HG03469 (cell line): ENCODE measurements at regions not wholly inside any gene's neighbourhood (a gene's known extent, or its start where the extent isn't known, plus 50 kb on each side); places are given as distances from the start of the nearest gene placed in this dataset.
A peak's percentile ranks its signal among the peaks of the same experiment; 100 is the strongest.
"Not testable (repeated sequence)": the region's sequence is repeated elsewhere in the genome, so short reads cannot be mapped to it uniquely, and the experiment has no call there.

Experiments
- ATAC-seq: cut with Tn5 transposase; IDR thresholded peaks from one replicate; pipeline ENCODE4 v1.9.1; 2021; ENCODE audit warnings: mild to moderate bottlenecking, moderate library complexity, moderate number of reproducible peaks; ENCODE audit not compliant: unreplicated experiment

DNA sequence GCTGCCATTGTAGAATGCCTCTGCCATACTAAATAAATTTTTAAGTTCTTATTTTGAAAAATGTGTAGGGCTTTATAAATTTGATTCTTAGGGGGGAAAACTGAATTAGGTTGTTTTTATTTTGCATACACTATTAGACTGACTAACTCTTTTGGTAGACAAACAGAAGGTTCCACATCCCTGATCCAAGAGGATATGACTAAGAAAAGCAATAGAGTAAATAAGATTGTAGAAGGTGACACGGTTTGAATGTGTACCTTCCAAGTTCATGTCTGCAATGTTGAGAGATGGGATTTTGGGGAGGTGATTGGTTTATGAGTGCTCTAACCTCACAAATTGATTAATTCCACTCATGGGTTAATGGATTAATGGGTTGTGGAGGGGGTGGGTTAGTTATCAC lies 127.9 kb downstream of the GLUL start:
- no peak for ATAC-seq

DNA sequence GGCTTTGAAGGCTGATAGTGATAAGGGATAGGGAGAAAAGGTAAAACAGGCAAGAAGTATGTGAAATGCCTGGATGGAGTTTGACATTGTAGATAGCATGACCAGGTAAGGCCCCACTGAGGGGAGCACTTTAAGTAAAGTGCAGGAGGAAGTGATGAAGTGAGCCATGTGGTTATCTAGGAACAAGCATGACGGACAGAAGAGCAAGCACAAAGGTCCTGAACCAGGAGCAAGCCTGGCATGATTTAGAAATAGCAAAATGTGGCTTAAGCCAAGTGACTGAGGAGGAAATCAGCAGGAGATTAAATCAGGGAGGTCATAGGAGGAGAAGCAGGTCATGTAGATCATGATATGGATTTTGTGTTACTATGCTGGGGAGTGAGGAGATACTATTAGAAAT lies 129.2 kb downstream of the GLUL start:
- no peak for ATAC-seq

DNA sequence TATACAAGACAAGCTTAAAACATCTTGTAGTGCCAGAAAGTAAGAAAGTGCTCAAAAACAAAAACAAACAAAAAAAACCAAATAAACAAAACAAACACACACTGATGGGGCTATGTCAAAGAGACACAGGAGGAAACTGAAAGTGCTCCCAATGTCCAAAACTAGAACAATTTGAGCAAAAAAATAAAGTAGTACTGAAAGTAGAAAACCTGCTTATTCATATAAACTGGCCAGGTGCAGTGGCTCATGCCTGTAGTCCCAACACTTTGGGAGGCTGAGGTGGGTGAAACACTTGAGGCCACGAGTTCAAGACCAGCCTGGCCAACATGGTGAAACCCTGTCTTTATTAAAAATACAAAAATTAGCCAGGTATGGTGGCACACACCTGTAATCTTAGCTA lies 129.9 kb downstream of the GLUL start:
- ATAC-seq, result no peak

DNA sequence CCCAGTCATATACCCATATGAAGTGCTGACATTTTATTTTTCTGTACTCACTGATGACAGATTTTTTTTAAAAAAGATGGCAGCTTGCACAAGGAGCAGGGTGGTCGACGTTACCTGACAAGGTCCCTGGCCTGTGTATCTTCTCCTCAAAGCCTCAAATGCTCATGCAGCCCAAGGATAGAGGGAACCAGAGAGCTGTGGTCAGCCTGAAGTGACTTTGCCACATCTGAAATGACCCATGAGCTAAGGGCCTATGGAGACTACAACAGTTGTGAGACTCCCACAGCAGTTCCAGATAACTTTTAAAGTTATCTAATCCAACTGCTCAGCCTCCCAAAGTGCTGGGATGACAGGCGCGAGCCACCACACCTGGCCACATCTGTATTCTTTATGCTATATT lies 131.1 kb downstream of the GLUL start:
- no peak for ATAC-seq

DNA sequence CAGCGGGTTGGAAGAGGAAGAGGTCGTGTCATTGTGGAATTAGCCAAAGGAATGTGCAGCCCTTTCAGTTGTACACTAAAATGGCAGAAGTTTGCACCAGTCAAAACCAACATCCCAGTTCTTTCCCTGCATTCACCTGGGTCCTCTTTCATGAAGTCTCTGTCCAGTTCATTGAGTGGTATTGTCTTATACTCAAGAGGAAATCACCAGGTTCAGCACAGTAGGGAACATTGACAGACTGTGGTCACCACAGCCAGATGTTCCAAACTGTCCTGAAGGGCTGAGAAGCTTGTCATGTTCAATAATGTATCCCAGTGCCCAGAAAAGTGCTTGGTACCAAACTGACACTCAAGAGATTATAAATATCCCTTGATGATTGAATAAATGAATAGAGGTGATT lies 131.6 kb downstream of the GLUL start:
- ATAC-seq, result no peak

DNA sequence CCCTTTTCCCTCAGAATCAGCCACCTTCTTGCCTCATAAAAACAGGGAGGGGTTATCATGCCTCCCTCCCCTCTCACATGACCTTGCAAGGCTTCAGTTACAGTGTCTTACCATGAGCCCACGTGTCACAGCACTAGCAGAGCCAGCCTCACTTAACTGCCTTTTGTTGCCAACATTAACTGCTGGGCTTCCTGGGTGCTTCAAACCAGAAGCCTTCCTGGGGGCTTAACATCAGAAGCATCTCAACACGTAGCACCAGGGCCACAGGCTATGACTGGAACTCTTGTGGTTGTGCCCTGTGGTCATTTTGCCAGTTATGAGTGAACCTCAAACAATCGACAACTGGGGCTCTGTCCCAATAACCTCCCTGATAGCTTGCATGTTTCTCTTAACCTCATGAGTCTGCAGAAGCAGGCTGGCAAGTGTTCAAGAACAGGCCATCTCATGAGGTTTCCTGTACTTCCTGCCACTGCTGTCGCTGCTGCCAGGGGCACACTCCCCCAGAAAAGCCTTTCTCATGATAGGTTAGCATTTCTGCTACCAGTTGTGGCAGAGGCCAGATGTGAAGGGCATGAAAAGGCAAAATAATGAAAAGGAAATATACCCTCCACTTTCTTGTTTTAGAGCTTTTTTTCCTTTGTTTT lies 132.2 kb downstream of the GLUL start:
- peak; percentile 62 for ATAC-seq

DNA sequence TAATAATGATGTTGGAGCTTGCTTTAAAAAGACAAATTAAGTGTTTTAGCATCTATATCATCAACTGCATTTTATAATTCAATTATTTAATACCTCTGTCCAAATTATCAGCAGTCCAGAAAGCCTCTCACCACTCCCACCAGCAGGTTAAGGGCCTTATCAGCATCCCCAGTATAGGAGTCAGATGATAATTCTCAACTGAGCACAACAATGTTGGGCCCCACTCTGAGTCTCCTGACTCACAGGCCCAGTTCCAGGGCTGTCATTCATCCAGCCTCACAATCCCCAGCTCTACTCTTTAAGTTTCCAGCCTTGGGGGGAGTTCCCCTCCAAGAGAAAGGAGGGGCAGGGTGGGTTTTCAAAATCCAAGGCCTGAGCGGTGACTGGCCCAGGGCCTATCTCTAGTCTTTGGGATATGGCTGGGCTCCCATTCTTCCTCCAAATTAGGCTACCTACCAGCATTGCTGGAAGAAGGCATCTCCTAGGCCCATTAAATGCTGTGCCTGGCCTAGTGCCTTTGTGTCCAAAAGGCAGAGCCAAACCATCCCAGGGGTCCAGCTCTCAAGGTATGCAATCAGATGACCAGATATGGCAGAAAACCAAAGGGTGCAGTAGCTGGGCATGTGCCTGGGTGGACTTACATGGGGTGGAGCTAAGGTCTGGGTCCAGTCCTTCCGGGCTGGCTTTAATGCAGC lies 134.1 kb downstream of the GLUL start:
- no peak for ATAC-seq

DNA sequence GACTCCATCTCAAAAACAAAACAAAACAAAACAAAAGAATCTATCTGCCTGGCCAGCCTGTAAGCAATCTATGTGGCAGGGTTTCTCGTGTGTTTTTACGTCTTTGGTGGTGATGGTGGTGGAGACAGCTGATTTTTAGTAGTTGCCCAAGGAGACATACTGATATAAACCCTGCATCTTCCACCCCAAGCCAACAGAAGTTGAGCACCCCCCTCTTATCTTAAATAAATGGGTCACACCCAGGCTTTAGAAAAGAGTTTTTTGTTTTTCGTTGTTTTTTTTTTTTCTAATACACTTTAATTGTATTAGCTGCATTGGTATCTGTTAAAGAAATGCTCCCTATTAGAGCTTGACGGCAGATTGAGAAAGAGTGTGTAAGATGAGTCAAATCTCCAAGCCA lies 134.7 kb downstream of the GLUL start:
- ATAC-seq, result no peak

DNA sequence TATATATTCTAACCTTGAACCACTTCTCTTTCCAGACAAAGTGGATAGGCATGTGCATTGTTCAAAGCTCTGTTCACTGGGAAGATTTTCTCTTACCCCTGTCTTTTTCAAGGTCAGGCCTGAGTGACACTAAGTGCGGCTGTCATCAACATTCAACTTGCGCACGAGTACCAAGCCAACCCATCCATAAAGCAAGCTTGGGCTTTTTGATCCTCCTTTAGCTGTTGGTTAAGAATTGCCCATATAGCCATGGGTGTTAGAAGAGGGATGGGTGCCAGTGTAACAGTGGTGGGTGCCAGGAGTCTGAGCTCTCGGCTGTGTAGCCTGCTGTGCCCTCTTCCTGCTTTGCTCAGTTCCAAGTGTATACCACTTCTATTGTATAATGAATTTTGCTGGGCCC lies 136.1 kb downstream of the GLUL start:
- no peak for ATAC-seq

DNA sequence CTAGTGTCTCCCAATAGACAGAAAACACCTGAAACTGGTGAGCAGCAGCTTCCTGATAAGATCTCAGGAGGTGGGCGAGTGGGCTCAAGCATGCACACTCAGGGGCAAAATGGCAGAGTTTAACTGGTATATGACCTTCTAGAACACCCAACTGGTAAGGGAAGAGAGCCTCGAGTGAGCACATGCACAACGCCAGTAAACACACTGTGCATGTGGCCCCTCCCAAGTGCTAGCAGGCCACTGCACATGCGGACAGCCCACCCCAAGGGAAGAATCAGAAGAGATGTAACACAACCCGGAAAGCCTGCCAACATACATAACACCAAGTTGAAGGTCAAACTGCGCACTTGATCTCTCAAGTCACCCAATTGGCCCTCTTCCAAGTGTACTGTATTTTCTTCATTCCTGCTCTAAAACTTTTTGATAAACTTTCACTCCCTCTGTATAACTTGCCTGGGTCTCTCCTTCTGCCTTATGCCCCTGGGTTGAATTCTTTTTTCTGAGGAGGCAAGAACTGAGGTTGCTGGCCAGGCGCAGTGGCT lies 138.2 kb downstream of the GLUL start:
- ATAC-seq, result no peak

DNA sequence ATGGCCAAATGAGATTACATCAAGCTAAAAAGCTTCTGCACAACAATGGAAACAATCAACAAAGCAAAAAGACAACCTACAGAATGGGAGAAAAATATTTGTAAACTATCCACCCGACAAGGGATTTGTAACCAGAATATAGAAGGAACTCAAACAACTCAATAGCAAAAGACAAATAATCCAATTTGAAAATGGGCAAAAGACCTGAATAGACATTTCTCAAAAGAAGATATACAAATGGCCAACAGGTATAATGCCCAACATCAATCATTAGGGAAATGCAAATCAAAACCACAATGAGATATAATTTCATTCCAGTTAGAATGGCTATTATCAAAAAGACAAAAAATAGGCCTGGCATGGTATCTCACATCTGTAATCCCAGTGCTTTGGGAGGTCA lies 140.0 kb downstream of the GLUL start:
- no peak for ATAC-seq

DNA sequence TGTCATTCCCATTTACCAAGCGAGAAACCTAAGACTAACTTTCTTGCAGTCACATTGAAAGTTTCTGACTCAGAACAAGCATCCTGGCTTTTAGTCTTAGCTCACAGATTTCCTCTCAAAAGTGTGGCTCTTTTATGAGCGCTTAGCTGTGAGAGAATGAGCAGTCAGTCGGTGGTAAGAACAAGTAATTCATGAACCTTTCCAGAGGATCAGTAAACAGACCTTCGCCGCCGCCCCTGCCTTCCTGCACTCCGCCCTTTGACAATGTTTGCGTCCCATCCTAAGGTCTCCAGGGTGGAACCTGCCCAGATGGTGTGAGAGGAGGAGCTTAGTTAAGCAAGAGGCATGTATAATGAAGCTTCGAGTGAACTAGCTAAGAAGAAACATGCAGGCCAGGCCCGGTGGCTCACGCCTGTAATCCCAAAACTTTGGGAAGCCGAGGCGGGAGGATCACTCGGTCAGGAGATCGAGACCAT lies 142.4 kb downstream of the GLUL start:
- peak; percentile 76 for ATAC-seq

DNA sequence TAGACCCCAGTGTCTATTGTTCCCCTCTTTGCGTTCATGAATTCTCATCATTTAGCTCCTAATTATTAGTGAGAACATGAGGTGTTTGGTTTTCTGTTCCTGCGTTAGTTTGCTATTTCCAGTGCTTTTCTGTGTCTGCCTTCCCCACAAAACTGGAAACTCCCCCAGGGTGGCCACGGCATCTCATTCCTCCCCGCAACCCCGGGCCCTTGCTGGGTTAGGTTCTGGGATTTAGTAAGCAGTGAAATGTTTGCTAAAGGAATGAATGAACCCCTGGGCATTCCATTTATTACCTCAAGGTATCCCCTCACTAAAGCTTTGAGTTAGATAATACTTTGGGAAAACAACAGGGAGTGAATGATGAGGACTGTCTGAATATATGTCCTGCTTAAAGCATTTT lies 142.9 kb downstream of the GLUL start:
- no peak for ATAC-seq

DNA sequence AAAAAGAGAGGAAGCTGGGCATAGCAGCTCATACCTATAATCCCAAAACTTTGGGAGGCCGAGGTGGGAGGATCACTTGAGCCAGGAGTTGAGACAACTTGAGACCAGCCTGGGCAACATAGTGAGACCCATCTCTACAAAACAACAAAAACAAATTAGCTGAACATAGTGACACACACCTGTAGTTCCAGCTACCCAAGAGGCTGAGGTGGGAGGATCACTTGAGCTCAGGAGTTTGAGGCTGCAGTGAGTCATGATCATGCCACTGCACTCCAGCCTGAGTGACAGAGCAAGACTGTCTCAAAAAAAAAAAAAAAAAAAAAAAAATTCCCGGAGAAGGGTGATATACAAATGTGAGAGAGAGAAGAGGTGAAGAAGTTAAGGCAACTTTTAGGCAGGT lies 143.8 kb downstream of the GLUL start:
- ATAC-seq, result not testable (repeated sequence)

DNA sequence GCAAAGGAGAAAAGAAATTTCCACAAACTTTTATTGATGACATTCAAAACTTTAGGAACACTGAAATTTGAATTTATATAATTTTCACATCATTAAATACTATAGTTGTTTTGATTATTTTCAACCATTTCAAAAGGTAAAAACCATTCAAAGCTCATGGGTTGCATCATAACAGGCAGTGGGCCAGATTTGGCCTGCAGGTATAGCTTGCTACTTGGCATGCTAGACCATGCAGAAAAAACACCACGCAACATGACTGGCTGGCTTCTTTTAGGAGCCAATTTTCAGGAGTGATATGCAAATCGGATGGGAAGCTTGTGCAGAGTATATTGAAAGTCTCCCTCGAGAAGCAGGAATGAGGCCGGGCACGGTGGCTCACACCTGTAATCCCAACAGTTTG lies 144.8 kb downstream of the GLUL start:
- ATAC-seq, result no peak

DNA sequence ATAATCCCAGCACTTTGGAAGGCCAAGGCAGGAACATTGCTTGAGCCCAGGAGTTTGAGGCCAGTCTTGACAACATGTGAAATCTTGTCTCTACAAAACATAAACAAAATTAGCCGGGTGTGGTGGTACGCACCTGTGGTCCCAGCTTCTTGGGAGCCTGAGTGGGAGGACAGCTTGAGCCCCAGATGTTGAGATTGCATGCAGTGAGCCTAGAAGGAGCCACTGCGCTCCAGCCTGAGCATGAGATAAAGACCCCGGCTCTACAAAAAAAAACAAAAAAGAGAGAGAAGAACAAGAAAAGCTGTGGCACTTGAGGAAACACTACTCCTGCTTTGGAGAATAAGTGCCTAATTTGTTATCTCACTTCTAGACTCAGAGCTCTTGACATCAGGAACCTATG lies 146.6 kb downstream of the GLUL start:
- ATAC-seq, result no peak

DNA sequence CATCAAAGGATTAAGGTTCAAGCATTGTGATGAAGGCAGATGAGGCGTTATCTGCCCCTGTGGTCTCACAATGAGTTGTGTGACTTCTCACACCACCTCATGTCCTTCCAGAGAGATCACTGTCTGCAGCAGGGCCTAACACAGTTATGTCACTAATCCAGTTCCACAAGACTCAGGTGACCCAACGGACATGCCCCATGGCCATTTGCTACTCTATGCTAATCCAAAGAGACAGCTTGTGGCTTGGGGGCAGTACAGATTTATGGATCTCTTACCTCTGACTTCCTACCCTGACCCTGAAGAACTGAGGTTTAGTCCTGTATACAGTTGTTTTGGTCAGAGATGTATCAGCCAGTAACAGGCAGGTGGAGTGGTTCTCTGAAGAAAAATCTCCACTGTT lies 147.1 kb downstream of the GLUL start:
- no peak for ATAC-seq

DNA sequence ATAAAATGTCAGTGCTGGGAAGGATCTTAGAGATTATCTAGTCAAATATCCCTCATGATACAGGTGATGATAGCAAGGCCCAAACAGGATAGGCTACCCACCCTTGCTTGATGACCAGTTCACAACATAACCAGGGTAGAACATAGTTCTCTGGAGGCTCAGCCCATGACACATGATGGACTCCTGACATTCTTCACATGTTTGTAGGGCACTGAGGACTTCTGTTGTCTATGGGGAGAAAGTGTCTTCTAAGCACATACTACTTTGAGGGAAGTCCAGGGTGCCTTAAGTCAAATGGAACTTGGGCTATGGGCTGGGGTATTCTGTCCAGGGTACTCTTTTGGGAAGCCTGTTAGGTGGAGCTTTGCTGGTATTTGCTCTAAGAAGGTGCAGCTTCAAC lies 148.9 kb downstream of the GLUL start:
- no peak for ATAC-seq

DNA sequence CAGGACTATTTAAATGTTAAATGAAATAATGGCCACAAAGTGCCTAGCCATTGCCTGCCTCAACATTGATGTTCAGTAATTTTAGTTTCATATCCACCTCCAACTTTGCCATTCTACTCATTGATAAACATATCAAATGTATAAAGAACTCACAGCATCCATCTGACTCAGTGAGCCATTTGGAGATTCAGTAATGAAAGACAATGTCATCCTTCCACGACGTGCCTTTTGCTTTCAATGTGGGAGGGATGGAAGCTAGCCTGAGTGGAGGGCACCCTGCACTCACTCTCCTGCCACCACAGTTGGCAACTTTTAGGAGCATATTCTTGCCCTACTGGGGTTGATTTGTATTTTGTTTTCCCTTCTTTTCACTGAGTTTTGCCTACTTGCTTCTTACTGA lies 151.5 kb downstream of the GLUL start:
- ATAC-seq, result no peak

DNA sequence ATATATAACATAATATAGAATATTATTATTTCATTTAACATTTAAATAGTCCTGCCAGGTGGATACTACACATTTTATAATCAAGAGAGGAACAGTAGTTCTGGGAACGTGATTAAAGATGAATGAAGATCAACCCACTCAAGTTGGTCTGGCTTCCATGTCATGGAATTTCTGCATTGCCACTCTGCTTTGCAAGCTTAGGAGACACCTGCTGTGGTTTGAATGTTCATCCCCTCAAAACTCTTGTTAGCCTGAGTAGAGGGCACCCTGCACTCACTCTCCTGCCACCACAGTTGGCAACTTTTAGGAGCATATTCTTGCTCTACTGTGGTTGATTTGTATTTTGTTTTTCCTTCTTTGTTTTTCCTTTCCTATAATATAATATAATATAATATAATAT lies 153.2 kb downstream of the GLUL start:
- ATAC-seq, result no peak

DNA sequence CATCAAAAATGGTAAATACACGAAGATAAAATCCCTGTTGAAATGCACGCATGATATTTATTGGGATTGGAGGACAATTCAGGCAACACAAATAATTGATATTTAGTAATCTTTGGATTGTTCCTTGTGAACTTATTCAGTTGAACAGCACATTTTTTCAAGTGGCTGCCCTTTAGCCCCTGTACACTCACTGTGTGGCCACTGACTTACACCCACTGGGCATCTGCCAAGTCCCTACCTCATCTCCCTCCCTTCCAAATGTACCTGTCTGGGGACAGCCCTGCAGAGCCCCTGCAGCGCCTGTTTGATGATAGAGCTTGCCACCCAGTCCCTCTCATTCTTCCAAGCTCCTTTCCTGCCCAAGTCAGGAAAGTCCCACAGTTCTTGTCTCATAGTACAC lies 154.3 kb downstream of the GLUL start:
- ATAC-seq, result no peak

DNA sequence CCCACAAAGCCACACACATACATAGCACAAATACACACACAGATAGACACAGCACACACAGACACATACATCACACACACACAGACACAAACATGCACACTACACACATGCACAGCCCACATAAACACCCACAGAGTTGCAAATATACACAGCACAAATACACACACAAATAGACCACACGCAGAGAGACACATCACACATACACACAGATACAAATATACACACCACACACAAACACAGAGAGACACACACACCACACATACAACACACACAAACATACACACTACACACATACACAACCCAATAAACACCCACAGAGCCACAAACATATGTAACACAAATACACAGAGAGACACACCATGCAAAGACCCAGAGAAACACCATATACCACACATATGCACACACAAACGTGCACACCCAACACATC lies 154.9 kb downstream of the GLUL start:
- ATAC-seq, result no peak
